Activated naive CD4-positive, alpha-beta T cell treated with anti-CD3 and anti-CD28 coated beads, Interleukin-2, amount 50 U/mL, for 24 hours (primary cell): ENCODE measurements at regions not wholly inside any gene's neighbourhood (a gene's known extent, or its start where the extent isn't known, plus 50 kb on each side); places are given as distances from the start of the nearest gene placed in this dataset.
"Not testable (repeated sequence)": the region's sequence is repeated elsewhere in the genome, so short reads cannot be mapped to it uniquely, and the experiment has no call there.

Experiments used
- H3K27ac Mint-ChIP-seq: one replicate; pipeline ENCODE4 v1.8.0; 2021; ENCODE audit warnings: mild to moderate bottlenecking, mixed read lengths
- H3K27me3 Mint-ChIP-seq: one replicate; pipeline ENCODE4 v1.8.0; 2021; ENCODE audit warnings: mixed read lengths
- H3K36me3 Mint-ChIP-seq: one replicate; pipeline ENCODE4 v1.8.0; 2021; ENCODE audit warnings: mixed read lengths
- H3K4me1 Mint-ChIP-seq: one replicate; pipeline ENCODE4 v1.8.0; 2021; ENCODE audit warnings: mixed read lengths
- H3K4me3 Mint-ChIP-seq: one replicate; pipeline ENCODE4 v1.8.0; 2021; ENCODE audit warnings: mild to moderate bottlenecking, mixed read lengths
- H3K9me3 Mint-ChIP-seq: one replicate; pipeline ENCODE4 v1.8.0; 2021; ENCODE audit warnings: mixed read lengths

DNA sequence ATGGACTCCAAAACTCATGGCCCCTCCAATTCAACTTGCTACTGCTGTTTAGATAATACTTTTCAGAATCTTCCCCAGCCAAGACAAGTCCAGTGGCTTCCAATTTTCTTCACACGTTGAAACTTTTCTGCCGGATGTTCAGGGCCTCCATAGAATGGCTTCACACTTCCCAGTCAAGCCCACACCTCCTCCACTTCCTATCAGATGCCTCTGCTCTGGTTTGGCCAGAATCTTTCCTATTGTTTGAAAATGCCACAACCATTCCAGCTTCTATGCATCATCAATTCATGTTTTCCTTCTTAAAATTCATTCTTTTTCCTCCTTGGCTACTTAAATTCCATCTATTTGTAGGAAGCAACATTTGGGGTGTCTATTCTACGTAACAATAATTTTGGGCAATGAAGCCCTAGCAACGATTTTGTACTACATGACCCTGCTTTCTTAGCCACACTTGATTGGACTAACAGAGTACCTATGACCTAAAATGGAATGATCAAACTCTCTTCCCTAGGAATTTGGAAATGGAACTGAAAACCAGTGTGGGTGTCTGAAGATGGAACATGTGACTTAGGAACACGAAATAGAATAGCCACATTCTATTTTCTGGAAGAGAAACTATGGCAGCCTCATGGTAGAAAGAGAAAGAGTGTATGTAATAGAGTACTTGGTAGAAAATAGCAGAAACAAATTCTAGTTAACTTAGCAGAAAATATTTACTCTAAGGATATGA, 74.1 kb upstream of the CNIH3 start:
- Mint-ChIP-seq H3K36me3 (peaks cover 6% of the 10 kb centered on the region), H3K27ac (no peak overlapping the region), H3K27me3 (no peaks in the 10 kb centered on the region), H3K4me1 (peaks cover 7% of the 10 kb centered on the region), H3K9me3 (peaks cover 5% of the 10 kb centered on the region), H3K4me3 (no peak overlapping the region)

DNA sequence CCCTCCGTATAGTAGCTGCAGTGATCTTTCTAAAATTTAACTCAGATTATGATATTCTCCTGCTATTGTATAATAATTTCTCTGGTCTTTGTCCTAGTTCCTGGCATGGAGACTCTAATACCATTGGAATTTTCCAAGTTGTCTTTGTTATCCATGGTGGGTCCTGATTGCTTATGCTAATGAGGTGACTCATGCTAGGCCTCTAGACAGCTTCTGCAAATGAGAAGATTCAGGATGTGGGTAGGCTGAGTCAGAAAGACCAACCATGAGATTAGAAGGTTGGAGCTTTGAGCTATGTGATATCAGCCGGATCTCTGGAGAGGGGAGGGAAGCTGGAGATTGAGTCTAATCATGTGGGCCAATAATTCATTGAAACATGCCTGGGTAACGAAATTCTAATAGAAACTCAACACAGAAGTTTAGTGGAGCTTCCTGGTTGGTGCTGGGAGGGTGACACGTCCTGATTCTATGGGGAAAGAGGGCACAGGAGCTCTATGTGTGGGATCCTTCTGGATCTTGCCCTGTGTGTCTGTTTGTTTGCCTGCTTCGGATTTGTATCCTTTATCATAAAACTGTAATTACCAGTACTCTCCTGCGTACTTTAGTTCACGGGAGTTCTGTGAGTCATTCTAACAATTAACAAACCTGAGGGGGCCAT, 73.2 kb upstream of the CNIH3 start:
- peaks cover 6% of the 10 kb centered on the region for H3K36me3 Mint-ChIP-seq
- H3K4me1 Mint-ChIP-seq, result peaks cover 7% of the 10 kb centered on the region
- peak overlapping the region; percentile 75 for H3K27ac Mint-ChIP-seq
- H3K9me3 Mint-ChIP-seq, result peaks cover 5% of the 10 kb centered on the region
- H3K27me3 Mint-ChIP-seq, result no peaks in the 10 kb centered on the region
- no peak overlapping the region for H3K4me3 Mint-ChIP-seq

DNA sequence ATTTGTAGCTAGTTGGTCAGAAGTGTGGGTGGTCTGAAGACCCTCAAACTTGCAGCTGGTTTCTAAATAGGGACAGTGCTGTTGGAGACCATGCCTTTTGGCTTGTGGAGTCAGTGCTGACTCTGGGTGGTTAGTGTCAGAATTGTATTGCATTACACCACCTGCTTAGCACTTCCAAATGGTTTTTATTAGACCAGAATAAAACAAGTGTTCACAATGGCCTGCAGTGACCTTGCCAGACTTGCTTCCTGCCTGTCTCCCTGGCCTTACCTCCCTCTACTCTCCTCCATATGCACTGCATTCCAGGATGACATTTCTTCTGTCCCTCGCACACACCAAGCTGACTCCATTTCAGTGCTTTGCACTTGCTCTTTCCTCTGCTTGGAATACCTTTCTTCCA, 72.7 kb upstream of the CNIH3 start:
- H3K27ac Mint-ChIP-seq, result no peak overlapping the region
- peaks cover 5% of the 10 kb centered on the region for H3K9me3 Mint-ChIP-seq
- H3K27me3 Mint-ChIP-seq, result no peaks in the 10 kb centered on the region
- H3K4me3 Mint-ChIP-seq, result no peak overlapping the region
- H3K36me3 Mint-ChIP-seq, result peaks cover 6% of the 10 kb centered on the region
- H3K4me1 Mint-ChIP-seq, result peaks cover 7% of the 10 kb centered on the region

DNA sequence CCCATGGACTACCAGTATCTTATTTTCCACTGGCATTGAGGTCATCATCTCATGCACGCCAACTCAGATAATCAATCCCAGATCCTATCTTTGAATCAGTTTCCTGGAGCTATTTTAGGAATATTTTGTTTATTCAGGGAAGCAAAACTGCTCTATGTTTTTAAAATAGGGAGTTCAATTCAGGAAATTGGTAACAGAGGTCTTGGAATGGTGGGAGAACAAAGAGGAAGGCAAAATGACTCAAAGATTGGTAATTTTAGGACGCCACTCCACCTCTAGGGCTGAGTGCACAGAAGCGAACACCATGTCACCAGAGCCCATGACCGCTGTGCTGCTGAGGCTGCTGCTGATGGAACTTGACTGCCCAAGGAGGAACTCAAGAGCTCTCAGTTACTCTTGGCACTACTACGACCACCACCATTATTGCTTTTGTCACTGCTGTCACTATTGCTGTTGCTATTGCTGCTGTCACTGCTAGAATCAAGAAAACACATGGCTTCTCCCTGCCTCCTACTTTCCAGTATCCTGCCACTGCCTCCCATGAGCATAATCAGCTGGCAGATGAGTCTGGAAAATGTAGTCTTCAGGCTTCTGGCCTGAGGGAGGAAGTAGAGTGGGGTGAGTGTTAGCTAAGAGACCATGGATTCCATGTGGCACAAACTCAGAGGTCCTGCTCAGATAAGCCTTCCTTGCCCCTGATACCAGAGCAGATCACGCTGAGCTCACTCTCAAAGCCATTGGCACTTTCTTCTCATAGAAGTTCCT, 71.6 kb upstream of the CNIH3 start:
- H3K27ac Mint-ChIP-seq, result no peak overlapping the region
- H3K9me3 Mint-ChIP-seq, result peaks cover 5% of the 10 kb centered on the region
- no peak overlapping the region for H3K4me3 Mint-ChIP-seq
- peaks cover 6% of the 10 kb centered on the region for H3K36me3 Mint-ChIP-seq
- no peaks in the 10 kb centered on the region for H3K27me3 Mint-ChIP-seq
- H3K4me1 Mint-ChIP-seq, result peaks cover 7% of the 10 kb centered on the region

DNA sequence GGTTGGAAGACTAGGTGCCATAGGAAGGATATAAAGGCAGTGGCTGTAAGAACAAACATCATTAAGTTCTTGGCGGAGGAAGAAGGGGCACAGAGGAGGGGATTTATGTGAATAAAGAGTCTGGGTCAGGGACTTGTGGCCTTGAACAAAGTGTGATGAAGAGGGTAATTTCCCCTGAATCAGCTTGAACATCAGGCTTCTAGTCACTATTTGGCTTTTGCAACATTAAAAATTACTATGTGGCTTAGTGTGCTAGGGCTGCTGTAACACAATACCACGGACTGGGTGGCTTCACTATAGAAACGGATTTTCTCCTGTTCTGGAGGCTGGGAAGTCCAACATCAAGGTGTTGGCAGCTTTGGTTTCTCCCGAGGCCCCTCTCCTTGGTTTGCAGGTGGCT, 70.5 kb upstream of the CNIH3 start:
- Mint-ChIP-seq H3K36me3 (peaks cover 6% of the 10 kb centered on the region), H3K4me1 (peaks cover 7% of the 10 kb centered on the region), H3K9me3 (peaks cover 5% of the 10 kb centered on the region), H3K27ac (no peak overlapping the region), H3K27me3 (no peaks in the 10 kb centered on the region), H3K4me3 (no peak overlapping the region)

DNA sequence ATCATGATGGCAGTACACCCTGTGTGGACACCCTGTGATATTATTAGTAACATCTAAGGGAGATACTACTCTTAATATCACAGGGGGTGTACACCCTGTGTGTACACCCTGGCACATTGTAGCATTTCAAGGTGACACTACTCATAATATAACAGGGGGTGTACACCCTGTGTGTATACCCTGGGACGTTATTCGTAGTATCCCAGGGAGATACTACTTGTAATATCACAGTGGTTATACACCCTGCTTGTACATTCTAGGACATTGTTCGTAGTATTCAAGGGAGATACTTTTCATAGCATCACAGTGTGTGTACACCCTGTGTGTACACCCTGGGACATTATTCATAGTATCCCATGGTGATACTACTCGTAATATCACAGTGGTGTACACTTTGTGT, 67.4 kb upstream of the CNIH3 start:
- Mint-ChIP-seq H3K27me3 (no peaks in the 10 kb centered on the region), H3K27ac (no peak overlapping the region), H3K4me3 (no peak overlapping the region), H3K36me3 (peaks cover 3% of the 10 kb centered on the region), H3K4me1 (no peaks in the 10 kb centered on the region), H3K9me3 (no peaks in the 10 kb centered on the region)

DNA sequence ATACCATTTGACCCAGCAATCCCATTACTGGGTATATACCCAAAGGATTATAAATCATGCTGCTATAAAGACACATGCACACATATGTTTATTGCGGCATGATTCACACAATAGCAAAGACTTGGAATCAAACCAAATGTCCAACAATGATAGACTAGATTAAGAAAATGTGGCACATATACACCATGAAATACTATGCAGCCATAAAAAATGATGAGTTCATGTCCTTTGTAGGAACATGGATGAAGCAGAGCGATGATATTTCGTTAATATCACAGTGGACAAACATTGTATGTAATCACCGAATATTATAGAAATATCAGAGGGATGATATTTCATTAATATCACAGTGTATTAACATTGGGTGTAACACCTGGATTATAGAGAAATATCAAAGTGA, 64.9 kb upstream of the CNIH3 start:
- H3K4me3 Mint-ChIP-seq, result not testable (repeated sequence)

DNA sequence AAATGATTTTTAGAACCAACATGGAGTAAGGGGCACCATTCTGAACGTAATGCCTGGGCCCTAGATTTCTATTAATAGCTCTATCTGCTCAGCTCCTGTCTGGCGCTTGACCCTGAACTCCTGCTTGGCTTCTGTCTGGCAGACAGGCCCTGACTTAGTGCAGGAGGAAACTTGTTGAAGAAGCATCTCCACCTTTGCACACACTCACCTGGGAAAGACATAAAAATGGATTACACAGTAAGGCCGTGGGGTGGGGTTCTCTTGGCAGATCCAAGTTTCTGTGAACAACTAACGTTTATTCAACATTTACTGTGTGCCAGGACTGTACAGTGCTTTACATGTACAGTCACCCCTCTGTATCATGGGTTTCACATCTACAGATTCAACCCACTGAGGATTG, 62.1 kb upstream of the CNIH3 start:
- Mint-ChIP-seq H3K4me3 (no peak overlapping the region), H3K36me3 (no peaks in the 10 kb centered on the region), H3K9me3 (no peaks in the 10 kb centered on the region), H3K27me3 (no peaks in the 10 kb centered on the region), H3K4me1 (no peaks in the 10 kb centered on the region), H3K27ac (no peak overlapping the region)

More for the DNA sequence above, 64.9 kb upstream of the CNIH3 start:
- not testable (repeated sequence) for H3K27me3 Mint-ChIP-seq, H3K27ac Mint-ChIP-seq, H3K36me3 Mint-ChIP-seq, H3K9me3 Mint-ChIP-seq, H3K4me1 Mint-ChIP-seq

DNA sequence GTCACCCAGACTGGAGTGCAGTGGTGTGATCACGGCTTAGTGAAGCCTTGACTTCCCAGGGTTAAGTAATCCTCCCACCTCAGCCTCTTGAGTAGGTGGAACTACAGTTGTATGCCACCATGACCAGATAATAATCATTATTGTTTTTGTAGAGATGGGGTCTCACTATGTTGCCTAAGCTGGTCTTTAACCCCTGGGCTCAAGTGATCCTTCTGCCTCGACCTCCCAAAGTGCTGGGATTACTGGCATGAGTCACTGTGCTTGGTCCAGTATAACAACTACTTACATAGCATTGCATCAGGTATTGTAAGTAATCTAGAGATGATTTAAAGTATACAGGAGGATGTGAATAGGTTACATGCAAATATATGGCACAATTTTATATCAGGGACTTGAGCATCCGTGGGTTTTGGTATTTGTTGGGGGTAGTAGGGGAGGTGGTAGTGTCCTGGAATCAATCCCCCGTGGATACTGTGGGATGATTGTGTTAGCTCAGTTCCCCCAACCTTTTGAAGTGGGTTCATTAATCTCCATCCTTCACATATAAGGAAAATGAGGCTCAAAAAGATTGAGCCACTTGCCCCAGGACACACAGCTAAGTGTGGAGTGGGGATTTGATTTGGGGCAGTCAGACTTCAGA, 61.4 kb upstream of the CNIH3 start:
- no peaks in the 10 kb centered on the region for H3K4me1 Mint-ChIP-seq
- no peaks in the 10 kb centered on the region for H3K9me3 Mint-ChIP-seq
- H3K4me3 Mint-ChIP-seq, result no peak overlapping the region
- H3K27me3 Mint-ChIP-seq, result no peaks in the 10 kb centered on the region
- no peaks in the 10 kb centered on the region for H3K36me3 Mint-ChIP-seq
- H3K27ac Mint-ChIP-seq, result no peak overlapping the region

DNA sequence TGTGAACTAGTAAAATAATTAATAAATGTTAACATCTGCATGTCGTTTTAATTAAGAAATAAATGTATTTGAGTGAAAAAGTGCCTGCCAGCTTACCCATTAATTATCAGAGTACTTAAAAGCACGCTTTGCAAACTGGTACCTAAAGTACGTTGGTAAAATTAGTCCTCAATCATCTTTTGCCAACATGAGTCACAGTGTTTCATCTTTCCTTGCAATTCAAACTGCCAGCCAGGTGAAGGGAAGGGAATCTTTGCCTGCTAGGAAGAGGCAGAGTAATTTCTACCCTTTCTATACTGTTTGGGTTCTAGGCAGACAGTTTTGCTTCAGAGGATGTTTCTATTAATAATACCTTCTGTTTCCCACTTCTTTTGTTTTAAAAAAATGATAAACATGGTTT, 57.2 kb upstream of the CNIH3 start:
- no peaks in the 10 kb centered on the region for H3K27me3 Mint-ChIP-seq
- H3K36me3 Mint-ChIP-seq, result no peaks in the 10 kb centered on the region
- H3K4me3 Mint-ChIP-seq, result no peak overlapping the region
- H3K4me1 Mint-ChIP-seq, result no peaks in the 10 kb centered on the region
- H3K9me3 Mint-ChIP-seq, result no peaks in the 10 kb centered on the region
- H3K27ac Mint-ChIP-seq, result no peak overlapping the region

DNA sequence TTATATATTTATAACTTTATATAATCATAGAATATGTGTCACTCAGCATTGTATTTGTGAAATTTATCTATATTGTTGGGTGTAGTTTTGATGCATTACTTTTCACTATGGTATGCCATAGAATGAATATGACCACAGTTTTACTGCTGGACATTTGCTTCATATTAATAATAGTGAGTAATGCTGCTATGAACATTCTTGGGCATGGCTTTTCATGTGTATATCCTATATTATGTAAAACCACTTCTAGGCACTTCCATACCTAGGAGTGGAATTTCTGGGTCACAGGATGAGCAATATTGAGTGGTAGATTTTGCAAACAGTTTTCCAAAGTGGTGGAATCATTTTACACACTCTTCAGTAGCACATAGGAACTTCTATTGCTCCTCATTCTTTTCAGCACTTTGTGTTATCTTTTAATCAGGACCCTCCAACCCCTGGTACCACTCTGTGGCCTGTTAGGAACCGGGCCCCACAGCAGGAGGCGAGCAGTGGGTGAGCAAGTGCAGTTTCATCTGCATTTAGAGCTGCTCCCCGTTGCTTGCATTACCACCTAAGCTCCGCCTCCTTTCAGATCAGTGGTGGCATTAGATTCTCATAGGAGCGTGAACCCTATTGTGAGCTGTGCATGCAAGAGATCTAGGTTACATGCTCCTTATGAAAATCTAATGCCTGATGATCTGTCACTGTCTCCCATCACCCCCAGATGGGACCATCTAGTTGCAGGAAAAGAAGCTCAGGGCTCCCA, 56.0 kb upstream of the CNIH3 start:
- Mint-ChIP-seq H3K4me3 (no peak overlapping the region), H3K27me3 (no peaks in the 10 kb centered on the region), H3K9me3 (no peaks in the 10 kb centered on the region), H3K4me1 (no peaks in the 10 kb centered on the region), H3K27ac (no peak overlapping the region), H3K36me3 (no peaks in the 10 kb centered on the region)

DNA sequence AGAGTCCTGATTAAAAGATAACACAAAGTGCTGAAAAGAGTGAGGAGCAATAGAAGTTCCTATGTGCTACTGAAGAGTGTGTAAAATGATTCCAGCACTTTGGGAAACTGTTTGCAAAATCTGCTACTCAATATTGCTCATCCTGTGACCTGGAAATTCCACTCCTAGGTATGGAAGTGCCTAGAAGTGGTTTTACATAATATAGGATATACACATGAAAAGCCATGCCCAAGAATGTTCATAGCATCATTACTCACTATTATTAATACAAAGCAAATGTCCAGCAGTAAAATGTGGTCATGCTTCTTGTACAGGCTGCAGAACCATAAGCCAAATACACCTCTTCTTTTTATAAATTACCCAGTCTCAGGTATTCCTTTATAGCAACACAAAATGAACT, 53.2 kb upstream of the CNIH3 start:
- H3K9me3 Mint-ChIP-seq, H3K4me1 Mint-ChIP-seq, H3K27ac Mint-ChIP-seq, H3K4me3 Mint-ChIP-seq, H3K27me3 Mint-ChIP-seq, H3K36me3 Mint-ChIP-seq: not testable (repeated sequence)

DNA sequence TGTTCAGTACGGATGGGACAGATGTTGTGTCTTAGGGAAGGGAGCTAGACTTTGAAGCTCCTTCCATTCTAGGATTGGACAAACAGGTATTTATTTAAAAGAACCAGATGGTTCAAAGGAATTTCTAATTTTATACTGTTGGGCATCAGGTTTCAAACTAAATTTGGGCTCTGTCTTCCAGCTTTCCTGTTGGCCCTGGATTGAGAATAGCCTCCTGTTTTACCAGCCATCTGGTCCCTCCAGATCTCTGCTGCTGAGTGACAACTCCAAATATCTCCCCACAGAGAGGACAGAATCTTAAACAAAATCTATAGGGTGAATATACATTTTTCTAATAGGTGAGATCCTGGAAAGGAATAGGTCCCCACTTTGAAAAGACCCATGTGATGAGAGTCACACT, 52.5 kb upstream of the CNIH3 start:
- Mint-ChIP-seq H3K27ac (no peak overlapping the region), H3K9me3 (no peaks in the 10 kb centered on the region), H3K4me1 (no peaks in the 10 kb centered on the region), H3K4me3 (no peak overlapping the region), H3K36me3 (no peaks in the 10 kb centered on the region), H3K27me3 (no peaks in the 10 kb centered on the region)

DNA sequence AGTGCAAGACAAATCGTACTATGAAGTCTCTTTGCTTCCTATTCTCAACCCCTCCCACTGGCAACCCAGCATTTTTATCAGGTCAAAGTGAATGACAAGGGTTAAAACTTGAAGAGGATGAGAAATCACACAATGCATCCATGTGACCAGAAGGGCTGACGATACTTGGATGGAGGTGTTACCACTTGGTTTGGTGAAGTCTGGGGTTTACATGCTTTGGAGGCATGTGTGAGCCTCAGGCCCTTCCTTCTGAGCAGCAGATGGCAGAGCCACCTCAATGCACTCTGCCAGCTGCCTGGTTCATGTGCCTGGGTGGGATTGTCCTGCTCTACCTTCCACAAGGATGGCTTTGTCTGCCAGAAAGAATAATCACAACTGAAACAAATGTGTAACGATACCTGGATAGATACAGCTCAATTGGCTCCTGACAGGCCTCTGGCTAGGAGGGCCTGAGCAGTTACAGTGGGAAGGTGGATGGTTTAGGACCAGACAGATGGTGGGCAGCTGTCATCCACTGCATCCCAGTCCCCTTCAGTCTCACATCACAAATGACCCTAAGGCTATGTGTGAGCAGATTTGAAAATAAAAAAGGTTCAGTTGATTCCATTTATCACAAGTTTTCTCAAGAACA, 51.5 kb upstream of the CNIH3 start:
- Mint-ChIP-seq H3K4me1 (no peaks in the 10 kb centered on the region), H3K9me3 (no peaks in the 10 kb centered on the region), H3K36me3 (no peaks in the 10 kb centered on the region), H3K27me3 (no peaks in the 10 kb centered on the region), H3K4me3 (no peak overlapping the region), H3K27ac (no peak overlapping the region)

DNA sequence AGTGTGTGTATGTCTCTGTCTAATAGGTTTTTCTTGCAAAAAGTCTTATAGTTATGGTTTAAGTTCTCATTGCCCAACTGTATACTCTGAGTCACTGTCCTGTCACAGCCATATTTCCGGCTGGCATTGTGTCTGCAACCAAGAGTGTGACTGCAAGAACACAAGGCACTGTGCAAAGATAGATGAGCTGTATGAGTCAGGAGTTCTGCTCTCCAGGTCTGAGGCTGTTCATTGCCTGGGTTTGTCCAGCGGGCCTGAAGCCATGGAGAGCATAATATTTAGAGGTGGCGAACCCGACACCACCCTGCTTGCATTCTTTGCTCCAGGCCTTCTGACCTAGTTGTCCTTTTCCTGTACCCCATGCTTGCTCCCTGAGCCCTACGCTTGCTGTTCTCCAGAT, 50.9 kb upstream of the CNIH3 start:
- Mint-ChIP-seq H3K4me1 (no peaks in the 10 kb centered on the region), H3K27me3 (no peaks in the 10 kb centered on the region), H3K4me3 (no peak overlapping the region), H3K27ac (peak overlapping the region; percentile 46), H3K36me3 (no peaks in the 10 kb centered on the region), H3K9me3 (no peaks in the 10 kb centered on the region)
